Adrenal gland (tissue), 9 donors: ENCODE measurements at regions not wholly inside any gene's neighbourhood (a gene's known extent, or its start where the extent isn't known, plus 50 kb on each side); places are given as distances from the start of the nearest gene placed in this dataset.

Experiments
- DNase-seq, 7 donors: peaks; one replicate each; pipeline ENCODE4 v3.0.0-alpha.2; 2019 to 2020
- H3K27ac ChIP-seq, 5 donors: fragments of 200-600 bp; sonication (generic) in 4 of 5; 1 replicate in 3 of 5; 2 replicates in 2 of 5; pipeline versions ENCODE4 v1.5.1 to v1.8.0; 2016 to 2020; ENCODE audit warnings: mild to moderate bottlenecking in 1 of 5
- H3K27me3 ChIP-seq: fragments of 200-600 bp; 2 replicates; pipeline ENCODE4 v1.8.0; 2021
- H3K36me3 ChIP-seq, 2 donors: fragments of 200-600 bp; replicated peaks in 1 of 2; 1 replicate in 1 of 2; 2 replicates in 1 of 2; pipeline versions ENCODE4 v1.5.1 to v1.8.0; 2018 to 2022
- H3K4me1 ChIP-seq, 2 donors: fragments of 200-600 bp; replicated peaks in 1 of 2; 1 replicate in 1 of 2; 2 replicates in 1 of 2; pipeline versions ENCODE4 v1.5.1 to v1.8.0; 2018 to 2021
- H3K4me3 ChIP-seq, 4 donors: fragments of 200-600 bp; sonication (generic) in 3 of 4; one replicate each; pipeline ENCODE4 v1.5.1; 2016 to 2018
- H3K9me3 ChIP-seq, 3 donors: fragments of 200-600 bp; sonication (generic) in 1 of 3; replicated peaks in 1 of 3; 1 replicate in 2 of 3; 2 replicates in 1 of 3; pipeline versions ENCODE4 v1.5.1 to v1.8.0; 2016 to 2021
- POLR2A ChIP-seq, 2 donors: fragments of 450-650 bp; IDR thresholded peaks; one replicate each; pipeline ENCODE4 v1.6.1; 2017; ENCODE audit warnings: antibody characterized with exemption in 2 of 2, mild to moderate bottlenecking in 2 of 2, moderate library complexity in 1 of 2
- WGBS, 4 donors: extraction: QIAGEN DNeasy Blood & Tissue Kit in 2 of 4; methylation state at CpG; one replicate each; pipeline versions ENCODE4 v1.1.5 to v1.1.7; 2013 to 2017; 5-methylcytosine and 5-hydroxymethylcytosine counted together
- intact Hi-C, 2 donors: fragments of 100-400 bp; cut with DNase I; formaldehyde crosslinking; loops; one replicate each; pipeline versions ENCODE4 v1.14.1 to v1.15.0; 2022 to 2023
- TF ChIP-seq, protein P1 (sequence below), 6 experiments: fragments of 450-650 bp in 4 of 6; fragments of 200-600 bp in 2 of 6; sonication (generic) in 1 of 6; IDR thresholded peaks; 1 replicate in 5 of 6; 2 replicates in 1 of 6; pipeline versions ENCODE4 v1.5.1 to v1.8.0; 2016 to 2021; ENCODE audit warnings: antibody characterized with exemption in 6 of 6, mild to moderate bottlenecking in 2 of 6, moderate library complexity in 1 of 6
- donor health status: healthy with polysubstance abuse.
- donor health status: Bipolar disorder and iron deficiency.
- donor health status: DM: yes; HTN: yes; CAD: no.
- donor health status: DM: no; HTN: no; CAD: no.
- donor health status: DM: no; HTN: no; CAD: no.

DNA sequence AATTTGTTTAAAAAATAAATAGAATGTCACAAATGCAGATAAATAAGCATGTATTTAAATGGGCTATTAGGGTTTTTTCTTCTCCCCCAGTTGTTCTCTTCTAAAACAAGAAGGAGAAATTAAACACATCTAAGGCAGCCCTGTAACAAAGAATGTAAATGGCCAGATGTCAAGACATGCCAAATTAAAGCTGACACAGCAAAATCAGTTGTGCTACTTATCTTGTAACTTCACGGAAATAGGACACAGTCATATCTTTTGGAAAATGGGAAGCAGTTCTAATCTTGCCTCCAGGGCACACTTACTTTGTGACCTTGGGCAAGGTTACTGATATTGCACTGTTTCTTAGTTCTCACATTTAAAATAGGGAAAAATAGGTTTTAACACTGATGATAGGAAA lies 200.1 kb upstream of the NRXN1 start:
- 9 to 25% (median 18%) methylated on average over 1 of the region's 1 CpG for WGBS, 4 donors
- intact Hi-C loops, result no loop called here

DNA sequence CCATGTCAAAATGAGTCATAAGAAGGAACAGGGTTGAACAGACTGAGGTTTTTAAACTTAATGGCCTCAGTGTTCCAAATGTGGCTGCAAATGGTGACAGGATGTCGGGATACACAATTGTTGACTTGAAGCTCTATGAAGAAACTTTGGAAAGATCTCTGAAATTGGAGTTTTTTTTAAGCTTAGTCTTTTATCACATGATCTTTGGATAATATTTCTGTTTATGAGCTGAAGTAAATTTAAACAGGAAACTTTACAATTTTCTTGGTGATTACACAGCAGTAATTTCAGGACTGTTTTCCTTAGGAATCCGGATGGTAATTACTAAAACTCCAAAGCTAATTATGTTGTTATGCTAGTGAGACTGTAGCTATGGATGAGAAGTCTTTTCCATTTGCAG lies 199.1 kb upstream of the NRXN1 start:
- 62 to 72% (median 64%) methylated on average over 2 of the region's 2 CpGs for WGBS, 4 donors
- intact Hi-C loops, result no loop called here

More for the DNA sequence above, 200.1 kb upstream of the NRXN1 start:
- Histone ChIP-seq H3K36me3 (no peaks in the 10 kb centered on the region), H3K9me3 (no peaks in the 10 kb centered on the region), H3K4me3 (no peak overlapping the region), H3K4me1 (no peaks in the 10 kb centered on the region), H3K27ac (no peak overlapping the region), H3K27me3 (no peaks in the 10 kb centered on the region)
- TF ChIP-seq POLR2A (IDR thresholded peaks at IDR 0.05), result no peak
- no peak for DNase-seq

DNA sequence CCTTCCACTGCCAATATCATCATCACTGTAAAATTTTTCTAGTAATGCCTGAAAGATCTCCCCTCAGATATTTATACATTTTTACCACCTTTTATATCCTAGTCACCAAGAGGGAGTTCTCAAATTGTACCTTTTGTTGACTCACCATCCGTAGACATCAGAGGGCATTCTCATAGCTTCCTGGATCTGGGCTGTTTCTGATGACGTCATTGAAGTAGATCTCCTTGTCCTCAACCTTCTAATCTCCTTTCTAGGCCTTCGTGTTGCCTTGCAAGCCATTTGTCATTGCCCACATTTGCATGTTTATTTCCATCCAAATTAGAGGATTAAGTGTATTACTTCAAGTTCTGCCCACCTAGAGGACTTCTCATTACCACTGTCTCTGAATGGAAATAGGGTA lies 193.4 kb upstream of the NRXN1 start:
- no peaks in the 10 kb centered on the region for H3K36me3 ChIP-seq
- H3K4me3 ChIP-seq, result no peak overlapping the region
- intact Hi-C loops, result no loop called here
- DNase-seq, result no peak
- WGBS, 4 donors, result 62 to 71% (median 68%) methylated on average over 3 of the region's 3 CpGs
- H3K4me1 ChIP-seq, result no peaks in the 10 kb centered on the region
- no peak for TF ChIP-seq POLR2A (IDR thresholded peaks at IDR 0.05)
- TF ChIP-seq, protein P1, sequence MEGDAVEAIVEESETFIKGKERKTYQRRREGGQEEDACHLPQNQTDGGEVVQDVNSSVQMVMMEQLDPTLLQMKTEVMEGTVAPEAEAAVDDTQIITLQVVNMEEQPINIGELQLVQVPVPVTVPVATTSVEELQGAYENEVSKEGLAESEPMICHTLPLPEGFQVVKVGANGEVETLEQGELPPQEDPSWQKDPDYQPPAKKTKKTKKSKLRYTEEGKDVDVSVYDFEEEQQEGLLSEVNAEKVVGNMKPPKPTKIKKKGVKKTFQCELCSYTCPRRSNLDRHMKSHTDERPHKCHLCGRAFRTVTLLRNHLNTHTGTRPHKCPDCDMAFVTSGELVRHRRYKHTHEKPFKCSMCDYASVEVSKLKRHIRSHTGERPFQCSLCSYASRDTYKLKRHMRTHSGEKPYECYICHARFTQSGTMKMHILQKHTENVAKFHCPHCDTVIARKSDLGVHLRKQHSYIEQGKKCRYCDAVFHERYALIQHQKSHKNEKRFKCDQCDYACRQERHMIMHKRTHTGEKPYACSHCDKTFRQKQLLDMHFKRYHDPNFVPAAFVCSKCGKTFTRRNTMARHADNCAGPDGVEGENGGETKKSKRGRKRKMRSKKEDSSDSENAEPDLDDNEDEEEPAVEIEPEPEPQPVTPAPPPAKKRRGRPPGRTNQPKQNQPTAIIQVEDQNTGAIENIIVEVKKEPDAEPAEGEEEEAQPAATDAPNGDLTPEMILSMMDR (IDR thresholded peaks at IDR 0.05), result no peak
- no peaks in the 10 kb centered on the region for H3K27me3 ChIP-seq
- H3K27ac ChIP-seq, result no peak overlapping the region
- no peaks in the 10 kb centered on the region for H3K9me3 ChIP-seq

More for the DNA sequence above, 199.1 kb upstream of the NRXN1 start:
- Histone ChIP-seq H3K4me3 (no peak overlapping the region), H3K27ac (no peak overlapping the region), H3K27me3 (no peaks in the 10 kb centered on the region), H3K4me1 (no peaks in the 10 kb centered on the region), H3K9me3 (no peaks in the 10 kb centered on the region), H3K36me3 (no peaks in the 10 kb centered on the region)
- TF ChIP-seq POLR2A (IDR thresholded peaks at IDR 0.05), result no peak
- TF ChIP-seq, protein P1 (IDR thresholded peaks at IDR 0.05), result no peak
- no peak for DNase-seq

DNA sequence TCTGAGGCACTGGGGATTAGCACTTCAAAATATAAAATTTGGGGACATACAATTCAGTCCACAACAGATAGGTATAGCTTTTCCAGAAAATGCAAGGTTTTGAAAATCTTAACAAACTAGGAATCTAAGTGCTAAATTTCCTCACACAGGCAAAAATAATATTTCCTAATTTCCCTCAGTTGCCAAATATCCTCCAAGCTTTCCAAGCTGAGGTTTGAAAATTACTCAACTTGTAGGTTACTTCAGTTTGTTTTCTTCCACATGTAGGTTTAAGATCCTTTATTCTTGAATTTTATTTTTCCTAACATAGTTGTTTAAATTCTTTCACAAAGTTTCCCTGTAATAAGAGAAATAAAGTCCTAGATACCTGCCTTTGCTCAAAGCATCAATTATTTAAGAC lies 192.9 kb upstream of the NRXN1 start:
- H3K4me1 ChIP-seq, result no peaks in the 10 kb centered on the region
- no peaks in the 10 kb centered on the region for H3K9me3 ChIP-seq
- H3K36me3 ChIP-seq, result no peaks in the 10 kb centered on the region
- no peak overlapping the region for H3K27ac ChIP-seq
- DNase-seq, result no peak
- TF ChIP-seq POLR2A (IDR thresholded peaks at IDR 0.05), result no peak
- intact Hi-C loops, result no loop called here
- H3K4me3 ChIP-seq, result no peak overlapping the region
- no peaks in the 10 kb centered on the region for H3K27me3 ChIP-seq

DNA sequence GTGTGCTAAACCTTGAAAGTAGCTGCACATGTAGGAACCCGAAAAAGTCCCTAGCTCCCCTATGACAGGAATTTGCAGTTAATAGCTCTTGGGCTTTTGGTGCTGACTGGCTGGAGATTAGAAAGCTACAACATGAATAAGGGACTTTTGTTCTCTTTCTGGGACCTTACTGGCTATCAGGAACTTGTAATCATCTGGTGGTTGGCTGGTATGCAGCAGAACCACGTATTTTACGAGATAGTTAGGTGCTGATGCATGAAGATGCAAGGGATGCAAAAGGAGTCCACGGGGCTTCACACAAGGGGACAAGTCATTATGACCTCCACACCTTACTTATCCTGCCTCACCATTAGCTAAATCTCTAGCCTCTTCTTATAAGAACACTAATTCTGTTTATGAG lies 190.2 kb upstream of the NRXN1 start:
- Histone ChIP-seq H3K4me1 (no peaks in the 10 kb centered on the region), H3K27ac (no peak overlapping the region)
- 66 to 83% (median 78%) methylated on average over 4 of the region's 4 CpGs for WGBS, 4 donors

More for the DNA sequence above, 190.2 kb upstream of the NRXN1 start:
- H3K4me3 ChIP-seq, result no peak overlapping the region
- H3K27me3 ChIP-seq, result no peaks in the 10 kb centered on the region
- no peak for TF ChIP-seq POLR2A (IDR thresholded peaks at IDR 0.05)
- TF ChIP-seq, protein P1 (IDR thresholded peaks at IDR 0.05), result no peak
- intact Hi-C loops, result no loop called here
- no peak for DNase-seq
- no peaks in the 10 kb centered on the region for H3K9me3 ChIP-seq
- H3K36me3 ChIP-seq, result no peaks in the 10 kb centered on the region
